ENCODE measurements at regions not wholly inside any gene's neighbourhood (a gene's known extent, or its start where the extent isn't known, plus 50 kb on each side); places are given as distances from the start of the nearest gene placed in this dataset.
A peak's percentile ranks its signal among the peaks of the same experiment; 100 is the strongest.
"Not testable (repeated sequence)": the region's sequence is repeated elsewhere in the genome, so short reads cannot be mapped to it uniquely, and the experiment has no call there.

DNA sequence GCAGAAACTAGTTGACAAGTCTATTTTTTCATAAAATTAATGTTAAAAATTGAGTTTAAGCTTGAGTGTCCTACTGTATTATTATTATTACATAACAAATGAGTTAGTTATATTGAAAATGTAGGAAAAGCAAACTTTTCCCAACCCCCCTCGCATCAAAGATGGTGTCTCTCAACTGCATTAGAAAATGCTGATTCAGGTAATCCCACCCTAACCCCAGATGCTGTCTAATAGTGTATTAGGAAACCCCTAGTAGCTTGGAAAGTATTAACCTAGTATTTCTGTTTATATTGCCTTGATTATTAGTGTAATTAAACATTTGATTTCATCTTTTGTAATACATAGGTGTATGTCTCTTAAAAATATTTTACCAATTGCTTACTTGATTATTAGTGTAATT is 1120.3 kb downstream of the MRPL39 start:
- no CpG with 5 or more reads among the region's 1 CpG for WGBS, 2 experiments (ENCODE audit: extremely low coverage in 2 of 2, insufficient read length in 1 of 2)
- in situ Hi-C loops (cut with MboI; ENCODE audit: low sequenced_read_pairs) (no loop called here), intact Hi-C loops (cut with micrococcal nuclease) (no loop called here), dilution Hi-C loops (cut with HindIII; ENCODE audit: low sequenced_read_pairs, unreplicated experiment) (no loop called here)
- ChIA-PET POLR2A (ENCODE audit: unreplicated experiment) (no interaction called here), CTCF (no interaction called here)
- Histone ChIP-seq H3K9ac (ENCODE audit: low read depth, low read length) (no peak overlapping the region), H3K4me1 (ENCODE audit: control insufficient read depth, insufficient read depth, low read length) (no peaks in the 10 kb centered on the region), H2BK20ac (ENCODE audit: low read depth, low read length) (no peak overlapping the region), H4K91ac (ENCODE audit: insufficient read depth, low read depth, low read length) (no peak overlapping the region), H2AK9ac (replicated peaks; ENCODE audit: low read depth, low read length, poor library complexity) (no peak overlapping the region), H2BK5ac (ENCODE audit: low read depth, low read length, poor library complexity, severe bottlenecking) (no peak overlapping the region), H3K14ac (replicated peaks; ENCODE audit: low read depth, low read length) (no peak overlapping the region), H3K4ac (ENCODE audit: low read depth, low read length) (no peak overlapping the region), H3K27ac (ENCODE audit: insufficient read depth, low read length) (no peak overlapping the region), H2BK15ac (ENCODE audit: low read depth, low read length) (no peak overlapping the region), H4K5ac (ENCODE audit: low read depth, low read length) (no peak overlapping the region), H2AFZ (replicated peaks; ENCODE audit: low read length, poor library complexity) (no peak overlapping the region), H3K36me3 (ENCODE audit: control insufficient read depth, insufficient read depth, low read length) (no peaks in the 10 kb centered on the region), H4K20me1 (ENCODE audit: insufficient read depth, low read length) (no peaks in the 10 kb centered on the region), H3K18ac (ENCODE audit: low read depth, low read length) (no peak overlapping the region), H2BK120ac (ENCODE audit: low read depth, low read length) (no peak overlapping the region), H3K4me2 (ENCODE audit: low read depth, low read length) (no peak overlapping the region), H2AK5ac (ENCODE audit: low read depth, low read length) (no peak overlapping the region), H3K4me3 (ENCODE audit: insufficient read depth, low read depth, low read length) (no peak overlapping the region), H3K56ac (ENCODE audit: extremely low read depth, insufficient read depth, low read length) (no peak overlapping the region), H3K27me3 (ENCODE audit: control insufficient read depth, insufficient read depth, low read length) (no peaks in the 10 kb centered on the region), H3K79me1 (ENCODE audit: low read depth in 1 of 2, low read length in 2 of 2) (no peaks in the 10 kb centered on the region), H4K8ac (ENCODE audit: low read depth in 2 of 2, low read length in 2 of 2) (no peak overlapping the region), H3K23ac (ENCODE audit: low read depth, low read length) (no peak overlapping the region), H3K9me1 (ENCODE audit: insufficient read depth, low read length) (no peaks in the 10 kb centered on the region), H3K9me3 (ENCODE audit: control insufficient read depth, insufficient read depth, low read length) (no peaks in the 10 kb centered on the region)
- BruUV-seq (replicated peaks): no TSS peak
- ATAC-seq (ENCODE audit: low read depth) (no peak), DNase-seq (no peak)
- no peak for TF ChIP-seq CTCF (conservative IDR thresholded peaks at IDR 0.05; ENCODE audit: low read depth, low read length)
- peak; percentile 75 for TF ChIP-seq MAFK (IDR thresholded peaks at IDR 0.05; ENCODE audit: low read depth, low read length)
- TF ChIP-seq RAD21 (IDR thresholded peaks at IDR 0.05; ENCODE audit: low read length): no peak

DNA sequence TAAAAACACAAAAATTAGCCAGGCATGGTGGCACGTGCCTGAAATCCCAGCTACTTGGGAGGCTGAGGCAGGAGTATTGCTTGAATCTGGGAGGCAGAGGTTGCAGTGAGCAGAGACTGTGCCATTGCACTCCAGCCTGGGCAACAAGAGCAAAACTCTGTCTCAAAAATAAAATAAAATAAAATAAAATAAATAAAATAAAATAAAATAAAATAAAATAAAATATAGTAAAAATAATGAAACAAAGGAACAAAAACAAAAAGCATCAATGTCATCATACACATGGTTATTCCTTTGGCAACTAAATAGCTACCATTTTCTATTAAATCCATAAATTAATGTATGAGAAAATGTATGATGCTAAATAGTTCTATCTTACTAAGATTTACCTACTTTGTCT is 1123.9 kb downstream of the MRPL39 start:
- H2AFZ ChIP-seq (replicated peaks; ENCODE audit: low read length, poor library complexity); H2BK15ac ChIP-seq (ENCODE audit: low read depth, low read length); H3K4me3 ChIP-seq (ENCODE audit: insufficient read depth, low read depth, low read length); H4K5ac ChIP-seq (ENCODE audit: low read depth, low read length); H2BK120ac ChIP-seq (ENCODE audit: low read depth, low read length); in situ Hi-C loops (cut with MboI; ENCODE audit: low sequenced_read_pairs); H4K8ac ChIP-seq (ENCODE audit: low read depth in 2 of 2, low read length in 2 of 2); POLR2A ChIA-PET (ENCODE audit: unreplicated experiment); H3K23ac ChIP-seq (ENCODE audit: low read depth, low read length); H4K91ac ChIP-seq (ENCODE audit: insufficient read depth, low read depth, low read length); ATAC-seq (ENCODE audit: low read depth); H3K79me1 ChIP-seq (ENCODE audit: low read depth in 1 of 2, low read length in 2 of 2); H3K36me3 ChIP-seq (ENCODE audit: control insufficient read depth, insufficient read depth, low read length); H3K4me2 ChIP-seq (ENCODE audit: low read depth, low read length); H2AK9ac ChIP-seq (replicated peaks; ENCODE audit: low read depth, low read length, poor library complexity); intact Hi-C loops (cut with micrococcal nuclease); H2AK5ac ChIP-seq (ENCODE audit: low read depth, low read length); H3K9me1 ChIP-seq (ENCODE audit: insufficient read depth, low read length); H3K4ac ChIP-seq (ENCODE audit: low read depth, low read length); CTCF ChIA-PET; H3K9me3 ChIP-seq (ENCODE audit: control insufficient read depth, insufficient read depth, low read length); H3K27me3 ChIP-seq (ENCODE audit: control insufficient read depth, insufficient read depth, low read length); H3K27ac ChIP-seq (ENCODE audit: insufficient read depth, low read length); BruUV-seq (replicated peaks); H4K20me1 ChIP-seq (ENCODE audit: insufficient read depth, low read length); H3K4me1 ChIP-seq (ENCODE audit: control insufficient read depth, insufficient read depth, low read length); DNase-seq; H3K56ac ChIP-seq (ENCODE audit: extremely low read depth, insufficient read depth, low read length); H3K14ac ChIP-seq (replicated peaks; ENCODE audit: low read depth, low read length); H3K9ac ChIP-seq (ENCODE audit: low read depth, low read length); H2BK20ac ChIP-seq (ENCODE audit: low read depth, low read length); H2BK5ac ChIP-seq (ENCODE audit: low read depth, low read length, poor library complexity, severe bottlenecking); H3K18ac ChIP-seq (ENCODE audit: low read depth, low read length); dilution Hi-C loops (cut with HindIII; ENCODE audit: low sequenced_read_pairs, unreplicated experiment): not testable (repeated sequence)
- WGBS, 2 experiments (ENCODE audit: extremely low coverage in 2 of 2, insufficient read length in 1 of 2): no CpG with 5 or more reads among the region's 1 CpG

All from IMR-90 (cell line).